Fibroblast of the aortic adventitia (primary cell): ENCODE measurements at regions not wholly inside any gene's neighbourhood (a gene's known extent, or its start where the extent isn't known, plus 50 kb on each side); places are given as distances from the start of the nearest gene placed in this dataset.

ENCODE experiments used
- DNase-seq: peaks from one replicate; pipeline ENCODE4 v3.0.0-alpha.2; 2010; ENCODE audit warnings: low read depth
- H3K4me3 ChIP-seq: 2 replicates; pipeline ENCODE4 v1.5.1; 2011; ENCODE audit warnings: low read depth, mild to moderate bottlenecking, control low read depth, low read length, moderate library complexity
- TF ChIP-seq, protein P1 (sequence below): IDR thresholded peaks from 2 replicates; pipeline ENCODE4 v1.5.1; 2011; ENCODE audit warnings: mild to moderate bottlenecking, low read length, control low read depth, inconsistent platforms; ENCODE audit not compliant: insufficient read depth

- TF ChIP-seq, protein P1, sequence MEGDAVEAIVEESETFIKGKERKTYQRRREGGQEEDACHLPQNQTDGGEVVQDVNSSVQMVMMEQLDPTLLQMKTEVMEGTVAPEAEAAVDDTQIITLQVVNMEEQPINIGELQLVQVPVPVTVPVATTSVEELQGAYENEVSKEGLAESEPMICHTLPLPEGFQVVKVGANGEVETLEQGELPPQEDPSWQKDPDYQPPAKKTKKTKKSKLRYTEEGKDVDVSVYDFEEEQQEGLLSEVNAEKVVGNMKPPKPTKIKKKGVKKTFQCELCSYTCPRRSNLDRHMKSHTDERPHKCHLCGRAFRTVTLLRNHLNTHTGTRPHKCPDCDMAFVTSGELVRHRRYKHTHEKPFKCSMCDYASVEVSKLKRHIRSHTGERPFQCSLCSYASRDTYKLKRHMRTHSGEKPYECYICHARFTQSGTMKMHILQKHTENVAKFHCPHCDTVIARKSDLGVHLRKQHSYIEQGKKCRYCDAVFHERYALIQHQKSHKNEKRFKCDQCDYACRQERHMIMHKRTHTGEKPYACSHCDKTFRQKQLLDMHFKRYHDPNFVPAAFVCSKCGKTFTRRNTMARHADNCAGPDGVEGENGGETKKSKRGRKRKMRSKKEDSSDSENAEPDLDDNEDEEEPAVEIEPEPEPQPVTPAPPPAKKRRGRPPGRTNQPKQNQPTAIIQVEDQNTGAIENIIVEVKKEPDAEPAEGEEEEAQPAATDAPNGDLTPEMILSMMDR: no peak
- H3K4me3 ChIP-seq: peak overlapping the region; percentile 57
- DNase-seq: peak; percentile 47
These were observed 163.9 kb upstream of the DMRT1 start for GRCh38 chr9:677461-678097.

DNA sequence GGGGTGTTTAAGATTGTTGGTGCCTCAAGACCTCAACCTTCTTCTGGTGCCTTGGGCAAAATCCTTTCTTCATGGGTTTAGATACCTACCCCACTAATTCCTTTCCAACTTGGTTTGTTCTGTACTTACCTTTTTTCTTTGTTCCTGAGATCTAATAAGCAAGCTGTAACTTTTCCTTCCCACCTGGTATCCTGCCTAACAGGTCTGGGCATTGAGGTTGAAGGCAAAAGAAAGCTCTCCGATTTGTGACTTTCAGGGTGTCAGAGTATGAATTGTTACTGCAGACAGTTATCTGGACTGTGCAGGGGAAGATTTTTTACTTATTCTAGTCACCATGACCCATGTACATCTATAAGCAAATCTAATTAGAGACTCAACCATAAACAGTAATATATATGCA is 162.6 kb upstream of the DMRT1 start:
- H3K4me3 ChIP-seq: no peak overlapping the region
- DNase-seq: no peak
- TF ChIP-seq, protein P1: no peak

DNA sequence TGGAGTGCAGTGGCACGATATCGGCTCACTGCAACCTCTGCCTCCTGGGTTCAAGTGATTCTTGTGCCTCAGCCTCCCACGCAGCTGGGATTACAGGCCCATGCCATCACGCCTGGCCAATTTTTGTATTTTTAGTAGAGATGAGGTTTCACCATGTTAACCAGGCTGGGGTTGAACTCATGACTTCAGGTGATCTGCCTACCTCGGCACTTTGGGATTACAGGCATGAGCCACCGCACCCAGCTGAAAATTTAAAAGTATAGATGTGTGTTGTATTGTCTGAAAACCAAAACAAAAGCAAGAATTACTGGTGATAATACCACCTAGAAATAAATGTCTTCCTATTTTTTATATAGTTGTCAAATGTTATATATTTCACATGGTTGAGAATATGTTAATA is 162.0 kb upstream of the DMRT1 start:
- TF ChIP-seq, protein P1: no peak
- H3K4me3 ChIP-seq: no peak overlapping the region
- DNase-seq: no peak

GRCh38 chr9:680106-680505 is 161.4 kb upstream of the DMRT1 start:
- TF ChIP-seq, protein P1: no peak
- no peak for DNase-seq
- no peak overlapping the region for H3K4me3 ChIP-seq

- TF ChIP-seq, protein P1: no peak
- H3K4me3 ChIP-seq: no peak overlapping the region
- peak; percentile 49 for DNase-seq
These were observed 158.6 kb upstream of the DMRT1 start for GRCh38 chr9:682633-683508.

- DNase-seq: no peak
- TF ChIP-seq, protein P1: no peak
- H3K4me3 ChIP-seq: peak overlapping the region; percentile 32
These were observed 157.9 kb upstream of the DMRT1 start for GRCh38 chr9:683509-684021.
